ENCODE measurements at regions not wholly inside any gene's neighbourhood (a gene's known extent, or its start where the extent isn't known, plus 50 kb on each side); places are given as distances from the start of the nearest gene placed in this dataset.

DNA sequence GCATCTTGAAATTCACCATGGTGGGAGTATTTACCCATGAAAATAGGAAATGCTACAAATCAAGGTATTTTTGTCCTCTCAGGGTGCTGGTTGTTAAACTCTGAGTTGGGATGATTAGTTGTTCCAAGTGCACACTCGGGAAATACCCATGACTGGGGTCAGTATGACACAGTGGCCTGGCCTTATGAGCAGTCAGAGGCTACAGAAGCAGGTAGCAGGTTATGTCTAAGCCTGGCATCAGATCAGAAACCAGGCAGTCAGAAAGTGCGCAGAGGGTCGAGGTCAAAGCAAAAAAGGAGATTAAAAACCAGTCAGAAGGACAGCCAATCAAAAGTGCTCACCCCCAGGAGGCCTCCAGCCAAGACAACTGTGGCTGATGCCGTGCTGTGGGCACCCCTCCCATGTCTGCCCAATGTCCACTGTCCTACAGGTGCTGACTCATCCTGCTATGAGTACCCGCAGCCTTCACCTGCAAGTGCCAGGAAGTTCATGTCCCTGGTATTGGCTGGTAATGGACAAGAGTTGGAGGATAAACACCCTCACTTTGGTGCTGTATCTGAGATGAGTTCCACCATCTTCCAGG, 117.4 kb upstream of the SLC24A3 start (continued):
- TF ChIP-seq ARID4B (CRISPR knock-in tag; IDR thresholded peaks at IDR 0.05; ENCODE audit: borderline replicate concordance) = no peak
- TF ChIP-seq ZNF416 (CRISPR knock-in tag; IDR thresholded peaks at IDR 0.05) = no peak
- TF ChIP-seq MLX (CRISPR knock-in tag; IDR thresholded peaks at IDR 0.05) = no peak
- TF ChIP-seq, protein P1, sequence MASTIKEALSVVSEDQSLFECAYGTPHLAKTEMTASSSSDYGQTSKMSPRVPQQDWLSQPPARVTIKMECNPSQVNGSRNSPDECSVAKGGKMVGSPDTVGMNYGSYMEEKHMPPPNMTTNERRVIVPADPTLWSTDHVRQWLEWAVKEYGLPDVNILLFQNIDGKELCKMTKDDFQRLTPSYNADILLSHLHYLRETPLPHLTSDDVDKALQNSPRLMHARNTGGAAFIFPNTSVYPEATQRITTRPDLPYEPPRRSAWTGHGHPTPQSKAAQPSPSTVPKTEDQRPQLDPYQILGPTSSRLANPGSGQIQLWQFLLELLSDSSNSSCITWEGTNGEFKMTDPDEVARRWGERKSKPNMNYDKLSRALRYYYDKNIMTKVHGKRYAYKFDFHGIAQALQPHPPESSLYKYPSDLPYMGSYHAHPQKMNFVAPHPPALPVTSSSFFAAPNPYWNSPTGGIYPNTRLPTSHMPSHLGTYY (CRISPR knock-in tag; IDR thresholded peaks at IDR 0.05) = no peak
- TF ChIP-seq CREM (CRISPR knock-in tag; IDR thresholded peaks at IDR 0.05) = no peak
- no peak for TF ChIP-seq ETV6 (CRISPR knock-in tag; IDR thresholded peaks at IDR 0.05)
- TF ChIP-seq STAT6 (CRISPR knock-in tag; conservative IDR thresholded peaks at IDR 0.05; ENCODE audit: low read depth) = no peak

GRCh38 chr20:19095762-19096161, 116.7 kb upstream of the SLC24A3 start:
- Mint-ChIP-seq H3K4me1 (peaks cover 22% of the 10 kb centered on the region), H3K27ac (peak overlapping the region; percentile 14; the same call in 1 of the 2 replicates), H3K36me3 (no peaks in the 10 kb centered on the region), H3K27me3 (ENCODE audit: low read depth) (no peaks in the 10 kb centered on the region), H3K4me3 (no peak overlapping the region), H3K9me3 (peaks cover 12% of the 10 kb centered on the region)
- ATAC-seq (peak; percentile 87), DNase-seq (ENCODE audit: low spot score) (peak; percentile 62)
- POLR2A ChIA-PET = no interaction called here
- TF ChIP-seq TEAD1 (CRISPR knock-in tag; IDR thresholded peaks at IDR 0.05) = peak; percentile 69; the same call in 1 of the 2 replicates
- TF ChIP-seq EMX1 (CRISPR knock-in tag; IDR thresholded peaks at IDR 0.05) = no peak
- TF ChIP-seq ATF6 (CRISPR knock-in tag; IDR thresholded peaks at IDR 0.05) = no peak
- peak; percentile 55 for TF ChIP-seq ZNF423 (CRISPR knock-in tag; IDR thresholded peaks at IDR 0.05)
- CTCF ChIA-PET = no interaction called here

- Mint-ChIP-seq H3K4me3 (no peak overlapping the region), H3K27me3 (ENCODE audit: low read depth) (no peaks in the 10 kb centered on the region), H3K27ac (no peak overlapping the region), H3K9me3 (peaks cover 7% of the 10 kb centered on the region), H3K4me1 (peaks cover 25% of the 10 kb centered on the region), H3K36me3 (no peaks in the 10 kb centered on the region)
- TF ChIP-seq FOXK1 (CRISPR knock-in tag; IDR thresholded peaks at IDR 0.05) (no peak), SMAD4 (CRISPR knock-in tag; IDR thresholded peaks at IDR 0.05) (no peak), NR1H2 (CRISPR knock-in tag; IDR thresholded peaks at IDR 0.05) (no peak), NFE2L1 (CRISPR knock-in tag; IDR thresholded peaks at IDR 0.05) (no peak), ESRRA (CRISPR knock-in tag; IDR thresholded peaks at IDR 0.05; ENCODE audit: borderline replicate concordance) (no peak), MLX (CRISPR knock-in tag; IDR thresholded peaks at IDR 0.05) (no peak), ZNF416 (CRISPR knock-in tag; IDR thresholded peaks at IDR 0.05) (no peak), SP1 (CRISPR knock-in tag; conservative IDR thresholded peaks at IDR 0.05) (no peak), CREM (CRISPR knock-in tag; IDR thresholded peaks at IDR 0.05) (no peak), TCF7 (CRISPR knock-in tag; IDR thresholded peaks at IDR 0.05; ENCODE audit: low read depth) (no peak), ZNF423 (CRISPR knock-in tag; IDR thresholded peaks at IDR 0.05) (no peak)
- TF ChIP-seq, protein P2, sequence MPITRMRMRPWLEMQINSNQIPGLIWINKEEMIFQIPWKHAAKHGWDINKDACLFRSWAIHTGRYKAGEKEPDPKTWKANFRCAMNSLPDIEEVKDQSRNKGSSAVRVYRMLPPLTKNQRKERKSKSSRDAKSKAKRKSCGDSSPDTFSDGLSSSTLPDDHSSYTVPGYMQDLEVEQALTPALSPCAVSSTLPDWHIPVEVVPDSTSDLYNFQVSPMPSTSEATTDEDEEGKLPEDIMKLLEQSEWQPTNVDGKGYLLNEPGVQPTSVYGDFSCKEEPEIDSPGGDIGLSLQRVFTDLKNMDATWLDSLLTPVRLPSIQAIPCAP (CRISPR knock-in tag; IDR thresholded peaks at IDR 0.05) = no peak
- TF ChIP-seq, protein P3, sequence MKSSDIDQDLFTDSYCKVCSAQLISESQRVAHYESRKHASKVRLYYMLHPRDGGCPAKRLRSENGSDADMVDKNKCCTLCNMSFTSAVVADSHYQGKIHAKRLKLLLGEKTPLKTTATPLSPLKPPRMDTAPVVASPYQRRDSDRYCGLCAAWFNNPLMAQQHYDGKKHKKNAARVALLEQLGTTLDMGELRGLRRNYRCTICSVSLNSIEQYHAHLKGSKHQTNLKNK (CRISPR knock-in tag; IDR thresholded peaks at IDR 0.05) = no peak
- no peak for DNase-seq (ENCODE audit: low spot score)
- POLR2A ChIA-PET = no interaction called here
- CTCF ChIA-PET = no interaction called here
- ATAC-seq = no peak
Measured at GRCh38 chr20:19096843-19097242, 115.6 kb upstream of the SLC24A3 start.

All from WTC11 (cell line).